HEK293 (cell line): ENCODE measurements at regions not wholly inside any gene's neighbourhood (a gene's known extent, or its start where the extent isn't known, plus 50 kb on each side); places are given as distances from the start of the nearest gene placed in this dataset.

Experiments
- CTCF ChIA-PET: fragments of 350-600 bp; formaldehyde crosslinking; extraction: SDS; loops from one replicate; lab custom pipeline; 2021; ENCODE audit warnings: antibody characterized with exemption; lab: Yijun Ruan, JAX
- POLR2A ChIA-PET: fragments of 300-600 bp; formaldehyde crosslinking; extraction: SDS; loops from one replicate; lab custom pipeline; 2020; ENCODE audit warnings: antibody characterized with exemption, inconsistent platforms; lab: Yijun Ruan, JAX
- H3K27ac ChIP-seq: fragments of 200-500 bp; sonication (Bioruptor generic); 2 replicates; pipeline ENCODE4 v1.5.1; 2014; ENCODE audit warnings: low read depth, low read length, control low read depth, inconsistent platforms; ENCODE audit errors: extremely low read depth
- H3K36me3 ChIP-seq, 2 experiments: fragments of 200-500 bp in 1 of 2; sonication (Bioruptor generic) in 1 of 2; 1 replicate in 1 of 2; 2 replicates in 1 of 2; pipeline ENCODE4 v1.5.1; 2014 to 2017; ENCODE audit warnings: inconsistent platforms in 2 of 2, low read length in 2 of 2; ENCODE audit not compliant: control insufficient read depth in 2 of 2, insufficient read depth in 1 of 2
- H3K4me1 ChIP-seq: fragments of 200-500 bp; sonication (Bioruptor generic); 2 replicates; pipeline ENCODE4 v1.5.1; 2014; ENCODE audit warnings: mild to moderate bottlenecking, low read length, inconsistent platforms; ENCODE audit not compliant: control insufficient read depth, insufficient read depth
- H3K4me3 ChIP-seq: 2 replicates; pipeline ENCODE4 v1.5.1; 2011; ENCODE audit warnings: low read depth, mild to moderate bottlenecking, control low read depth, low read length, moderate library complexity
- H3K9me3 ChIP-seq: fragments of 200-500 bp; sonication (Bioruptor generic); 2 replicates; pipeline ENCODE4 v1.5.1; 2014; ENCODE audit warnings: low read depth, low read length, inconsistent platforms; ENCODE audit not compliant: control insufficient read depth, insufficient read depth
- EGR2 ChIP-seq: fragments of 450-650 bp; formaldehyde crosslinking; IDR thresholded peaks from 2 replicates; pipeline ENCODE4 v1.5.1; 2016; ENCODE audit warnings: low read depth, missing biosample characterization, missing genetic modification characterization
- INSM2 ChIP-seq: fragments of 450-650 bp; formaldehyde crosslinking; IDR thresholded peaks from 2 replicates; pipeline ENCODE4 v1.5.1; 2016; ENCODE audit warnings: missing biosample characterization, missing genetic modification characterization
- KLF16 ChIP-seq: fragments of 450-650 bp; formaldehyde crosslinking; IDR thresholded peaks from 2 replicates; pipeline ENCODE4 v1.5.1; 2017; ENCODE audit warnings: missing biosample characterization, missing genetic modification characterization
- KLF7 ChIP-seq: fragments of 450-650 bp; formaldehyde crosslinking; IDR thresholded peaks from 2 replicates; pipeline ENCODE4 v1.5.1; 2016; ENCODE audit warnings: missing biosample characterization, missing genetic modification characterization, borderline replicate concordance
- PATZ1 ChIP-seq: fragments of 450-650 bp; formaldehyde crosslinking; IDR thresholded peaks from 2 replicates; pipeline ENCODE4 v1.5.1; 2016; ENCODE audit warnings: missing biosample characterization, missing genetic modification characterization
- REPIN1 ChIP-seq: fragments of 450-650 bp; formaldehyde crosslinking; IDR thresholded peaks from 2 replicates; pipeline ENCODE4 v1.5.1; 2017; ENCODE audit warnings: missing biosample characterization, missing genetic modification characterization, low read depth
- SCRT1 ChIP-seq: fragments of 450-650 bp; formaldehyde crosslinking; IDR thresholded peaks from 2 replicates; pipeline ENCODE4 v1.5.1; 2016; ENCODE audit warnings: missing biosample characterization, missing genetic modification characterization, borderline replicate concordance
- SP7 ChIP-seq: fragments of 450-650 bp; formaldehyde crosslinking; IDR thresholded peaks from 2 replicates; pipeline ENCODE4 v1.5.1; 2016; ENCODE audit warnings: missing biosample characterization, missing genetic modification characterization
- ZBTB11 ChIP-seq: fragments of 450-650 bp; formaldehyde crosslinking; conservative IDR thresholded peaks from 2 replicates; pipeline ENCODE4 v1.5.1; 2016; ENCODE audit warnings: low read depth, missing biosample characterization, missing genetic modification characterization
- ZNF132 ChIP-seq: fragments of 450-650 bp; formaldehyde crosslinking; IDR thresholded peaks from 2 replicates; pipeline ENCODE4 v1.5.1; 2017; ENCODE audit warnings: missing biosample characterization, missing genetic modification characterization, borderline replicate concordance
- ZNF148 ChIP-seq: fragments of 450-650 bp; formaldehyde crosslinking; IDR thresholded peaks from 2 replicates; pipeline ENCODE4 v1.5.0; 2017; ENCODE audit warnings: missing biosample characterization, missing genetic modification characterization, borderline replicate concordance
- ZNF24 ChIP-seq: fragments of 450-650 bp; formaldehyde crosslinking; IDR thresholded peaks from 2 replicates; pipeline ENCODE4 v1.5.1; 2016; ENCODE audit warnings: missing biosample characterization, missing genetic modification characterization
- ZNF350 ChIP-seq: fragments of 450-650 bp; formaldehyde crosslinking; IDR thresholded peaks from 2 replicates; pipeline ENCODE4 v1.5.0; 2017; ENCODE audit warnings: missing biosample characterization, mild to moderate bottlenecking, missing genetic modification characterization
- ZNF529 ChIP-seq: fragments of 450-650 bp; formaldehyde crosslinking; IDR thresholded peaks from 2 replicates; pipeline ENCODE4 v1.5.1; 2017; ENCODE audit warnings: missing genetic modification characterization, missing biosample characterization; ENCODE audit not compliant: insufficient replicate concordance
- ZNF558 ChIP-seq: fragments of 450-650 bp; formaldehyde crosslinking; IDR thresholded peaks from 2 replicates; pipeline ENCODE4 v1.5.1; 2016; ENCODE audit warnings: missing biosample characterization, missing genetic modification characterization
- ZNF623 ChIP-seq: fragments of 450-650 bp; formaldehyde crosslinking; IDR thresholded peaks from 2 replicates; pipeline ENCODE4 v1.5.1; 2016; ENCODE audit warnings: missing biosample characterization, missing genetic modification characterization
- ZNF624 ChIP-seq: fragments of 450-650 bp; formaldehyde crosslinking; IDR thresholded peaks from 2 replicates; pipeline ENCODE4 v1.5.1; 2017; ENCODE audit warnings: missing biosample characterization, missing genetic modification characterization
- ZNF776 ChIP-seq: fragments of 450-650 bp; formaldehyde crosslinking; IDR thresholded peaks from 2 replicates; pipeline ENCODE4 v1.5.0; 2017; ENCODE audit warnings: missing biosample characterization, missing genetic modification characterization, borderline replicate concordance
- ZNF777 ChIP-seq: fragments of 450-650 bp; formaldehyde crosslinking; IDR thresholded peaks from 2 replicates; pipeline ENCODE4 v1.5.1; 2017; ENCODE audit warnings: missing biosample characterization, missing genetic modification characterization, borderline replicate concordance

GRCh38 chr21:19197950-19198349 is 794.4 kb upstream of the TMPRSS15 start:
- H3K4me1 ChIP-seq, result no peaks in the 10 kb centered on the region
- H3K27ac ChIP-seq, result no peak overlapping the region
- POLR2A ChIA-PET, result no interaction called here
- CTCF ChIA-PET, result no interaction called here
- H3K4me3 ChIP-seq, result no peak overlapping the region
- TF ChIP-seq ZNF558 (tag by site-specific recombination), result no peak
- no peak for TF ChIP-seq EGR2
- TF ChIP-seq ZNF24 (tag by site-specific recombination), result no peak
- no peak for TF ChIP-seq ZNF148 (tag by site-specific recombination)
- no peak for TF ChIP-seq KLF7 (tag by site-specific recombination)
- no peak for TF ChIP-seq ZNF132
- TF ChIP-seq PATZ1, result no peak
- no peak for TF ChIP-seq ZNF529
- no peak for TF ChIP-seq SCRT1 (tag by site-specific recombination)
- no peak for TF ChIP-seq ZNF624
- no peak for TF ChIP-seq INSM2 (tag by site-specific recombination)
- no peak for TF ChIP-seq ZNF777 (tag by site-specific recombination)
- no peak for TF ChIP-seq KLF16 (tag by site-specific recombination)
- TF ChIP-seq ZNF776 (tag by site-specific recombination), result no peak
- no peak for TF ChIP-seq ZNF350 (tag by site-specific recombination)
- H3K36me3 ChIP-seq, result no peaks in the 10 kb centered on the region
- H3K9me3 ChIP-seq, result no peaks in the 10 kb centered on the region

- no peaks in the 10 kb centered on the region for H3K36me3 ChIP-seq
- H3K9me3 ChIP-seq, result no peaks in the 10 kb centered on the region
- TF ChIP-seq REPIN1 (no peak), SP7 (tag by site-specific recombination) (no peak), ZNF623 (tag by site-specific recombination) (no peak), ZBTB11 (no peak)
- ChIA-PET CTCF (interaction anchor here (0.6 kb wide), 1 partner anchor 76 kb away, joined by 4 read pairs; no protein-coding TSS in a partner anchor), POLR2A (no interaction called here)
- H3K4me1 ChIP-seq, result no peaks in the 10 kb centered on the region
- H3K27ac ChIP-seq, result no peak overlapping the region
- H3K4me3 ChIP-seq, result no peak overlapping the region
Observed at GRCh38 chr21:19198801-19199200, 795.2 kb upstream of the TMPRSS15 start.
